ENCODE measurements at regions not wholly inside any gene's neighbourhood (a gene's known extent, or its start where the extent isn't known, plus 50 kb on each side); places are given as distances from the start of the nearest gene placed in this dataset.
"Not testable (repeated sequence)": the region's sequence is repeated elsewhere in the genome, so short reads cannot be mapped to it uniquely, and the experiment has no call there.

DNA sequence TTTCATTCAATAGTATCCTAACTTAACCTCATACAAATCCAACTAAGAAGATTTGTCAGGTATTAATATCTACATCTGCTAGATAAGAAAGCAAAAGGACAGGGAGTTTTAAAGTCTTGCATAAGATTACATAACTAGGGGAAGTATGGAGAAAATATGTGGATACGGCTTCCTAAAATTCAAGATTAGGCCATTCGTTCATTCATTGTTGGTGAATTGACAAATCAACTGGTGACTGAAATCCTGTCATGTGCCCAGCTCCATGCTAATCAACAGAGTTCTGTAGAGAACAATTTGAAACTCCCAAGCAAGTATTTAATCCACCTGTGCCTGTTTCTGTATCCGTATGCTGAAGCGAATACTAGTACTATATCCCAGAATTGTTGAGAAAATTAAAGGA, 260.9 kb upstream of the USP15 start:
- peaks cover 0 to 4% of the 10 kb centered on the region in 2 donors for H3K9me3 Mint-ChIP-seq
- no peaks in the 10 kb centered on the region for H3K27me3 Mint-ChIP-seq
- H3K4me3 Mint-ChIP-seq = no peak overlapping the region
- H3K36me3 Mint-ChIP-seq (ENCODE audit: insufficient read depth) = no peaks in the 10 kb centered on the region
- H3K27ac Mint-ChIP-seq = no peak overlapping the region
- DNase-seq (no peak), ATAC-seq (replicated peaks) (no peak)
- no peaks in the 10 kb centered on the region for H3K4me1 Mint-ChIP-seq (ENCODE audit: low read depth in 2 of 2)

- Mint-ChIP-seq H3K27ac (no peak overlapping the region), H3K9me3 (peaks cover 0 to 4% of the 10 kb centered on the region in 2 donors), H3K4me3 (no peak overlapping the region), H3K27me3 (no peaks in the 10 kb centered on the region), H3K4me1 (ENCODE audit: low read depth in 2 of 2) (no peaks in the 10 kb centered on the region), H3K36me3 (ENCODE audit: insufficient read depth) (no peaks in the 10 kb centered on the region)
- DNase-seq = no peak
- ATAC-seq (replicated peaks) = no peak
Observed at GRCh38 chr12:62001424-62001823, 258.8 kb upstream of the USP15 start.

DNA sequence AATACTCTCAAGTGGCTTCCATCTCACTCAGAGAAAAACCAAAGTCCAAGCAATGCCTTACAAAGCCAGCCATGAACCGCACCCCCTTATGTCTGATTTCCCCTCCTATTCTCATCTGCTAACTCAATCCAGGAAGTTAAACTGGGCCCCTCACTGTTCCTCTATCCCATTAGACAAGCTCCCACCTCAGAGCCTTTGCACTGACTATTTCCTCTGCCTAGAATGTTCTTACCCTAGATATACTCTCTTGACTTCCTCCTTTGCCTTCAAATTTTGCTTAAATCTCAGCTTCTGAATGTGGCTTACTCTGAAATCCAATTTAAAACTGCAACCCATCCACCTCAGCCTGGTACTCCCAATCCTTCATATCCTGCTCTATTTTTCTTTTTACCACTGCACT, 257.0 kb upstream of the USP15 start:
- Mint-ChIP-seq H3K36me3 (ENCODE audit: insufficient read depth) (no peaks in the 10 kb centered on the region), H3K27ac (no peak overlapping the region), H3K27me3 (no peaks in the 10 kb centered on the region), H3K4me1 (ENCODE audit: low read depth in 2 of 2) (no peaks in the 10 kb centered on the region), H3K9me3 (no peaks in the 10 kb centered on the region), H3K4me3 (no peak overlapping the region)
- ATAC-seq (replicated peaks) (no peak), DNase-seq (no peak)

DNA sequence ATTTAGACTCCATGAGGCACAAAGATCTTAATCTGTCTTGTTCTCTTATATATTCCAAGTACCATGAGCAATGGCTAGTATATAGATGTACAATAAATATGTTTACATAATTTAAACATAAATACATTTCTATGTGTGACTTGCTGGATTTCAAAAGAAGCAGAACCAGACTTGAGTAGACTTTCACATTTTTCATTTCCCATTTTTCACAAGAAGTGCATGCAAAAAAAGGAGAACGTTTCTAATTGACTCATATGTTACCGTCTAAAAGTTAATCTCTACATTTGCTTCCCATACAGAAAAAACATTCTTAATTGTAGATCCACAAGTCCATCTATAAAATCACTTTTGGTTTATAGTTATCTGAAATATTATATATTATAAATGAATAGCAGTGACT, 256.5 kb upstream of the USP15 start:
- DNase-seq (no peak), ATAC-seq (replicated peaks) (no peak)
- no peaks in the 10 kb centered on the region for H3K4me1 Mint-ChIP-seq (ENCODE audit: low read depth in 2 of 2)

GRCh38 chr12:62005615-62006014, 254.6 kb upstream of the USP15 start:
- Mint-ChIP-seq H3K36me3 (ENCODE audit: insufficient read depth) (no peaks in the 10 kb centered on the region), H3K4me3 (no peak overlapping the region), H3K27ac (no peak overlapping the region), H3K4me1 (ENCODE audit: low read depth in 2 of 2) (no peaks in the 10 kb centered on the region), H3K9me3 (peaks cover 0 to 2% of the 10 kb centered on the region in 2 donors), H3K27me3 (no peaks in the 10 kb centered on the region)
- ATAC-seq (replicated peaks) = no peak
- DNase-seq = no peak

More for the DNA sequence above, 256.5 kb upstream of the USP15 start:
- Mint-ChIP-seq H3K36me3 (ENCODE audit: insufficient read depth) (no peaks in the 10 kb centered on the region), H3K9me3 (no peaks in the 10 kb centered on the region), H3K27ac (no peak overlapping the region), H3K27me3 (no peaks in the 10 kb centered on the region), H3K4me3 (no peak overlapping the region)

DNA sequence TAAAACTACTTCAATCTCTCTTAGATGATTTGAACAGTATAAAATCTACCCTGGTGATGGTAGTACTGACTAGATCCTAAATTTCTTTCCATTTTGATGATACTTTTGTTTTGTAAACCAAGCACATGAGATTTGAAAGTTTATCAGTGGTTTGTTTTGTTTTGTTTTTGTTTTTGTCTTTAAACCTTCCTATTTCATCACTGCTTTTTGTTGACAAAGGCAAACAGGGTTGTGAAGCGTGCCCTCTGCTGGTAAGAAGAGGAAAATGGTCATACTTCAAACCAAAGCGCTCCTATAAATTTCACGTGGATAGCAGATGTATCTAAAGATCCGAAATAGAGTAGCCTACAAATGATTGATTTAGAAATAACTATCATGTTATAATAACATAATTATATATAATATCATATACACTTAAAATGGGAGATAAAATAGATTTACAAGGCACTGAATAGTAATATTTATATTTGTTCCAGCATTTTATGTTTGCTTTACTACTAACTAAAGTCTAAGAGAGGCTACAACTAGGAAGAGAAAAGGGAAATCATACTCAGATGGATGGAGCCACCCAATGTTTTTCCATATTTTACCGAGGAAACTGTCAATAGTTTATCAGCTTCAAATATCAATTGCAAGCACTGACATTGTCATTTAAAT, 254.0 kb upstream of the USP15 start:
- H3K27ac Mint-ChIP-seq = no peak overlapping the region

DNA sequence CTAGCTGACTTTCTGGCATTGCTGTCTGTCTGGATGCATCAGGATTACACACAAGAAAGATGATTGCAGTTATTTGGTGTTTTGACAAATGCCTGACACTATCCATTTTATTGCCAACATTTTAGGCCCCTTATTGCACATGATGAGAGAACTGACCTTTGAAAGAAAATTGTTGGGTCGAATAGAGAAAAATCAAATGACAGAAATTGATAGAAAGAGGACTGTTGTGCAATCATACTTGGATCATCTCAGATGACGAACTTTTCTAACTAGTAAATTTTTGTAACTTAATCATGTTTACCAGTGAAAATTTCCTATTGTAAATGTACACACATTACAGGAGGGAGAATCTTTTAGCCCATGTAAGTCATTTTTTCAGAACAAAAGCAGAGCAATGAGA, 251.5 kb upstream of the USP15 start:
- no peak overlapping the region for H3K4me3 Mint-ChIP-seq
- H3K36me3 Mint-ChIP-seq (ENCODE audit: insufficient read depth) = no peaks in the 10 kb centered on the region
- ATAC-seq (replicated peaks) (no peak), DNase-seq (no peak)
- H3K9me3 Mint-ChIP-seq = peaks cover 0 to 2% of the 10 kb centered on the region in 2 donors
- no peaks in the 10 kb centered on the region for H3K27me3 Mint-ChIP-seq
- H3K27ac Mint-ChIP-seq = no peak overlapping the region
- H3K4me1 Mint-ChIP-seq (ENCODE audit: low read depth in 2 of 2) = no peaks in the 10 kb centered on the region

More for the DNA sequence above, 254.0 kb upstream of the USP15 start:
- H3K27me3 Mint-ChIP-seq = no peaks in the 10 kb centered on the region
- H3K36me3 Mint-ChIP-seq (ENCODE audit: insufficient read depth) = no peaks in the 10 kb centered on the region
- peaks cover 0 to 2% of the 10 kb centered on the region in 2 donors for H3K9me3 Mint-ChIP-seq
- H3K4me1 Mint-ChIP-seq (ENCODE audit: low read depth in 2 of 2) = no peaks in the 10 kb centered on the region
- H3K4me3 Mint-ChIP-seq = no peak overlapping the region
- ATAC-seq (replicated peaks) = no peak
- no peak for DNase-seq

- no peak for ATAC-seq (replicated peaks)
- H3K4me3 Mint-ChIP-seq = no peak overlapping the region
- no peak for DNase-seq
- no peak overlapping the region for H3K27ac Mint-ChIP-seq
- H3K9me3 Mint-ChIP-seq = peaks cover 0 to 2% of the 10 kb centered on the region in 2 donors
- H3K4me1 Mint-ChIP-seq (ENCODE audit: low read depth in 2 of 2) = no peaks in the 10 kb centered on the region
- H3K27me3 Mint-ChIP-seq = no peaks in the 10 kb centered on the region
- no peaks in the 10 kb centered on the region for H3K36me3 Mint-ChIP-seq (ENCODE audit: insufficient read depth)
Observed at GRCh38 chr12:62009445-62009844, 250.8 kb upstream of the USP15 start.

DNA sequence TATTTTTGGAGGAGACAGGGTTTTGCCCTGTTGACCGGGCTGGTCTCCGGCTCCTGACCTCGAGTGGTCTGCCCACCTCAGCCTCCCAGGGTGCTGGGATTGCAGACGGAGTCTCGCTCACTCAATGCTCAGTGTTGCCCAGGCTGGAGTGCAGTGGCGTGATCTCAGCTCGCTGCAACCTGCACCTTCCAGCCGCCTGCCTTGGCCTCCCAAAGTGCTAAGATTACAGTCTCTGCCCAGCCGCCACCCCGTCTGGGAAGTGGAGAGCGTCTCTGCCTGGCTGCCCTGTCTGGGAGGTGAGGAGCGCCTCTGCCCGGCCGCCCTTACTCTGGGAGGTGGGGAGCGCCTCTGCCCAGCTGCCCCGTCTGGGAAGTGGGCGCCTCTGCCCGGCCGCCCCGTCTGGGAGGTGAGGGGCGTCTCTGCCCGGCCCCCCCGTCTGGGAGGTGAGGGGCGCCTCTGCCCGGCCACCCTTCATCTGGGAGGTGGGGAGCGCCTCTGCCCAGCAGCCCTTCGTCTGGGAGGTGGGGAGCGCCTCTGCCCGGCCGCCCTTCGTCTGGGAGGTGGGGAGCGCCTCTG, 249.8 kb upstream of the USP15 start:
- not testable (repeated sequence) for H3K4me3 Mint-ChIP-seq; H3K9me3 Mint-ChIP-seq; H3K36me3 Mint-ChIP-seq (ENCODE audit: insufficient read depth); H3K27ac Mint-ChIP-seq; H3K4me1 Mint-ChIP-seq (ENCODE audit: low read depth in 2 of 2); ATAC-seq (replicated peaks); DNase-seq; H3K27me3 Mint-ChIP-seq

DNA sequence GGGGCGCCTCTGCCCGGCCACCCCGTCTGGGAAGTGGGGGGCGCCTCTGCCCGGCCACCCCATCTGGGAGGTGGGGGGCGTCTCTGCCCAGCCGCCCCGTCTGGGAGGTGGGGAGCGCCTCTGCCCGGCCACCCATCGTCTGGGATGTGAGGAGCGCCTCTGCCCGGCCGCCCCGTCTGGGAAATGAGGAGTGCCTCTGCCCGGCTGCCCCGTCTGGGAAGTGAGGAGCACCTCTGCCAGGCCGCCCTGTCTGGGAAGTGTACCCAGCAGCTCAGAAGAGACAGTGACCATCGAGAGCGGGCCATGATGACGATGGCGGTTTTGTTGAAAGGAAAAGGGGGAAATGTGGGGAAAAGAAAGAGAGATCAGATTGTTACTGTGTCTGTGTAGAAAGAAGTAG, 249.2 kb upstream of the USP15 start:
- not testable (repeated sequence) for DNase-seq; H3K4me3 Mint-ChIP-seq; H3K9me3 Mint-ChIP-seq; H3K4me1 Mint-ChIP-seq (ENCODE audit: low read depth in 2 of 2); H3K27ac Mint-ChIP-seq; H3K36me3 Mint-ChIP-seq (ENCODE audit: insufficient read depth); H3K27me3 Mint-ChIP-seq; ATAC-seq (replicated peaks)

GRCh38 chr12:62014330-62014729, 245.9 kb upstream of the USP15 start:
- Mint-ChIP-seq H3K27ac (no peak overlapping the region), H3K36me3 (ENCODE audit: insufficient read depth) (no peaks in the 10 kb centered on the region), H3K27me3 (no peaks in the 10 kb centered on the region), H3K9me3 (peaks cover 0 to 4% of the 10 kb centered on the region in 2 donors), H3K4me1 (ENCODE audit: low read depth in 2 of 2) (no peaks in the 10 kb centered on the region), H3K4me3 (no peak overlapping the region)
- DNase-seq (no peak), ATAC-seq (replicated peaks) (no peak)

DNA sequence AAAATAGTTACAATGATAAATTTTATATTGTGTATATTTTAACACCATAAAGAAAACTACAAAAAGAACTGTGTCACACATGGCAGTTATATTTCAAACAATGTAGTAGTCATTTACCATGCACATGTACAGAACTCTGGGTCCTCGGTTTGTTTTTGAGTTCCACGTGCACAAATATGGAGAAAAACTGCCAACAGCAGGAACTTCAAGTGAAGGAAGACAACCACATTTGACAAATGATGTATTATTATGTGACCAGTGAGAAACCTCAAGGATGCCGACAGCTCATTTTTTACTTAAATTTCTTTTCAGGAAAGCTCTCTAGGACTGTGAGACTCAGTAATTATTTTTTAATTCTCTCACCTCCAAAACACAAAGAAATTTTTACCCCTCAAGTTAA, 244.2 kb upstream of the USP15 start:
- no peaks in the 10 kb centered on the region for H3K4me1 Mint-ChIP-seq (ENCODE audit: low read depth in 2 of 2)
- DNase-seq (no peak), ATAC-seq (replicated peaks) (no peak)
- no peaks in the 10 kb centered on the region for H3K27me3 Mint-ChIP-seq
- H3K27ac Mint-ChIP-seq = no peak overlapping the region
- H3K36me3 Mint-ChIP-seq (ENCODE audit: insufficient read depth) = no peaks in the 10 kb centered on the region
- peaks cover 0 to 2% of the 10 kb centered on the region in 2 donors for H3K9me3 Mint-ChIP-seq
- no peak overlapping the region for H3K4me3 Mint-ChIP-seq

- Mint-ChIP-seq H3K27ac (no peak overlapping the region), H3K27me3 (no peaks in the 10 kb centered on the region), H3K9me3 (no peaks in the 10 kb centered on the region), H3K36me3 (ENCODE audit: insufficient read depth) (no peaks in the 10 kb centered on the region), H3K4me1 (ENCODE audit: low read depth in 2 of 2) (no peaks in the 10 kb centered on the region), H3K4me3 (no peak overlapping the region)
- ATAC-seq (replicated peaks) (no peak), DNase-seq (no peak)
Observed at GRCh38 chr12:62021808-62022207, 238.4 kb upstream of the USP15 start.

DNA sequence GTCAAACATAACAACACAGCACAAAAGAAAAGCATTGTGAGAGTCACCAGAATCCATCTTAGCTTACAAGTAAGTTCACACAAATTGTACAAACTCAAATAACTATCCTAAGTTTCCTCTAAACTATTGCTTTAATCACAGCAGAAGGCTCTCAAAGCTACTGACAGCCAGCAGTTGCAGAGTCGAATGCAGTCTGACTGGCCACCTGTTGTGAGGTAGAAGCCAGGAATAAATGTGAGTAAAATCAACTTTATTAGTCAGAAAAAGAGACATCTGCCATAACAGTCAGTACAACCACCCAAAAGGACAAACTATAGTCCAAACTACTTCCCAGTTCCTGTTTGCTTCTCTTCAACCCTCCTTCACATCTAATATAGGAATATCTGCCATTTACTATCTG, 231.7 kb upstream of the USP15 start:
- ATAC-seq (replicated peaks) (no peak), DNase-seq (no peak)
- H3K9me3 Mint-ChIP-seq = peaks cover 7 to 10% of the 10 kb centered on the region in 2 donors
- H3K4me3 Mint-ChIP-seq = no peak overlapping the region
- H3K27ac Mint-ChIP-seq = no peak overlapping the region
- no peaks in the 10 kb centered on the region for H3K27me3 Mint-ChIP-seq
- H3K36me3 Mint-ChIP-seq (ENCODE audit: insufficient read depth) = no peaks in the 10 kb centered on the region
- H3K4me1 Mint-ChIP-seq (ENCODE audit: low read depth in 2 of 2) = no peaks in the 10 kb centered on the region
